Activated CD4-positive, alpha-beta T cell treated with anti-CD3 and anti-CD28 coated beads for 1 hour (primary cell): ENCODE measurements at regions not wholly inside any gene's neighbourhood (a gene's known extent, or its start where the extent isn't known, plus 50 kb on each side); places are given as distances from the start of the nearest gene placed in this dataset.

Source experiments
- DNase-seq: peaks from one replicate; pipeline ENCODE4 v3.0.0-alpha.2; 2020

DNA sequence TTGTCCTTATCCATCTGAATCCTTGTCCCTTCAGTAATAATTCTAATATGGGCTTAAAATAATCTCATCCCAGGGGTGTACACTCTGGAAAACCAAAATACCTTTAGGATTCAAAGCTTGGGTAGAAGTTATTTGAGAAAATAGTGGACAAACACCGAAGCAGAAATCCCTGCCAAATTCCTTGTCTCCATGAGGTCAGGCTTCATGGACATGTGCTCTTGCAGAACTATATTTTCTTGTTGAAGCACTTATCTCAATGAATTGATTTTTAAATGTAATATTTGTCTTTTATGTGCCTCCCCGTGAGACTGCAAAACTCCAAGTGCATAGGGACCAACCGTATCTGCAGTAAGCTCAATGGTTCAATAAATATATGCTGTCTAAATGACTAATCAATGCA lies 1153.3 kb upstream of the AUTS2 start:
- no peak for DNase-seq

DNA sequence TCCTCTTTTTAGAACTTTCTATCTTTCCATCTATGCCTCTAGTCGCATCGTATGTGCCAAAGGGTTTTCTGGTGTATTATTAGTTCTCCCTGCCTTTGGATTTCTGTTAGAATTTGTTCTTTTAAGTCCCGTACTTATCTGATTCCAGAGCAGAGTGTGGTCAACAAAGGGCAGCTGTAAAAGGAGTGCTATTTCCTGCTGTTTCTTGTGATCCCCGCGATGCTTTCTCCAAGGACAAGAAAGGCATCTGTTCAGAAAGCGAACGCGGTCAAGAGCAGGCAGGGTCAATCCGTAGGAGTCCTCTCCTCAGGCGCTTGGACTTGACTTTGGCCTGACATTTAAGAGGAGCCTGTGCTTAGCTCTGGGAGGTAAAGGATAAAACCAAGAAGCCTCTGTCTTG lies 1152.1 kb upstream of the AUTS2 start:
- DNase-seq: no peak

DNA sequence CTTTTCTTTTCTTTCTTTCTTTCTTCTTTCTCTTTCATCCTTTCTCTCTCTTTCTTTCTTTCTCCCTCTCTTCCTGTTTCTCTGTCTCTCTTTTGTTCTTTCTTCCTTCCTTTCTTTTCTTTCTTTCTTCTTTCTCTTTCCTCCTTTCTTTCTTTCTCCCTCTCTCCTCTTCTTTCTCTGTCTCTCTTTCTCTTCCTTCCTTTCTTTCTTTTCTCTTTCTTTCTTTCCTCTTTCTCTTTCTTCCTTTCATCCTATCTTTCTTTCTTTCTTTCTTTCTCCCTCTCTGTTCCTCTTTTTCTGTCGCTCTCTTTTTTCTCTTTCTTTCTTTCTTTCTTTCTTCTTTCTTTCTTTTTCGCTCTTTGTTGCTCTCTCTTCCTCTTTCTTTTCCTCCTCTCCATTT lies 1149.2 kb upstream of the AUTS2 start:
- no peak for DNase-seq

DNA sequence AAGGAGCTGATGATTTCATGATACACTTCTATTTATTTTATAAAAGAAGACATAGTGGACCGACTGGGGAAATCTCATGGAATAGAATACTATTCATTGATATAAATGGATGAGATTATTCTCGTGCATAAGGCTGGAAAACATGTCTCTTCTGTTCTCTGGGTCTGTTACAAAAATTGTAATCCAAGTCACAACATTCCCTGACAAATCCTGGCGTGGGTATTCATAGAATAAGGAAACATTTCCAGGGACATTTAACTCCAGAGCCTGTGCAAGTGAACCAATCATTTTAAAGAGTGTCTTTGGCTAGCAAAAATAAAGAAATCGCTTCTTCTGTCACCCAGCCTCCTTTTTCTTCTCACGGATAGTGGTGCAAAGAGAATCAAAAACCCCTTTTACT lies 1148.5 kb upstream of the AUTS2 start:
- no peak for DNase-seq

DNA sequence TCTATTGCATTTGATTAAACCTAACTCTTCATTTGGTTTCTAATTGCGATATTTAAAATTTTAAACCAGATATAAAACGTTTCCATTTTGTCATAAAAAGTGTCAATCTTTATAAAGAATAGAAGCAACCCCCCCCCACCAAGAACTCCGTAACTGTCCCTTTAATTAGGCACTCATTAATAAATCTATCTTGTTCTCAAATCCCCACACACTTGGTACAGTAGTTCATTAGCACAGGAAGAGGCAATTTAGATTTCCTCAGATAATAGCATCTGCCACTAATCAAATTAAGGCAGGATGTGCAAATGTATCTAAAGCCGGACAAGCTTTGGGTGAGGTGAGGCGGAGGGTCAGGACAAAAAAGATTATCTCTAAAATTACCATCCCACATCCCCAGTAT lies 1143.3 kb upstream of the AUTS2 start:
- DNase-seq: no peak

DNA sequence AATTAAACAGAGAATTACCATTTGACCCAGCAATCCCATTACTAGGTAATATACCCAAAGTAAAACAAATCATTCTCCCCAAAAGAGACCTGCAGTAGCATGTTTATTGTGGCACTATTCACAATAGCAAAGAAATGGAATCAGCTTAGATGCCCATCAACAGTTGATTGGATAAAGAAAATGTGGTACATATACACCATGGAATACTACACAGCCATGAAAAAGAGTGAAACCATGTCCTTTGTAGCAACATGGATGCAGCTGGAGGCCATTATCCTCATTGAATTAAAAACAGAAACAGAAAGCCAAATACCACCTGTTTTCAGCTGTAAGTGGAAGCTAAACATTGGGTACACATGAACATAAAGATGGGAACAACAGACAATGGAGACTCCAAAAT lies 1141.8 kb upstream of the AUTS2 start:
- DNase-seq: no peak

DNA sequence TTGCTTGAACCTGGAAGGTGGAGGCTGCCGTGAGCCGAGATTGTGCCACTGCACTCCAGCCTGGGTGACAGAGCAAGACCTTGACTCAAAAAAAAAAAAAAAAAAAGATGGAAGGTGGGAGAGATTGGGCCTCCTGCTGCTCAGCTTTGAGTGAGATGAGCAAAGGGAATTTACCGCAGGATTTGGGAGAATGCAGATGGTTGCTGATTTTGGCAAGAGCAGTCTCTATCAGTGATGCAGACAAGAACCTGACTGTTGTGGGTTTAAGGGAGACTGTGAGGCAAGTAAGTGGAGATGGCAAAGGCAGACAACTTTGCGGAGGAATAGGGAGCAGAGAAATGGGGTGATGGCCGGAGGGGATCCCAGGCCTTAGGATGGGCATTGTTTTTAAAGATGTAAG lies 1140.8 kb upstream of the AUTS2 start:
- DNase-seq: no peak

DNA sequence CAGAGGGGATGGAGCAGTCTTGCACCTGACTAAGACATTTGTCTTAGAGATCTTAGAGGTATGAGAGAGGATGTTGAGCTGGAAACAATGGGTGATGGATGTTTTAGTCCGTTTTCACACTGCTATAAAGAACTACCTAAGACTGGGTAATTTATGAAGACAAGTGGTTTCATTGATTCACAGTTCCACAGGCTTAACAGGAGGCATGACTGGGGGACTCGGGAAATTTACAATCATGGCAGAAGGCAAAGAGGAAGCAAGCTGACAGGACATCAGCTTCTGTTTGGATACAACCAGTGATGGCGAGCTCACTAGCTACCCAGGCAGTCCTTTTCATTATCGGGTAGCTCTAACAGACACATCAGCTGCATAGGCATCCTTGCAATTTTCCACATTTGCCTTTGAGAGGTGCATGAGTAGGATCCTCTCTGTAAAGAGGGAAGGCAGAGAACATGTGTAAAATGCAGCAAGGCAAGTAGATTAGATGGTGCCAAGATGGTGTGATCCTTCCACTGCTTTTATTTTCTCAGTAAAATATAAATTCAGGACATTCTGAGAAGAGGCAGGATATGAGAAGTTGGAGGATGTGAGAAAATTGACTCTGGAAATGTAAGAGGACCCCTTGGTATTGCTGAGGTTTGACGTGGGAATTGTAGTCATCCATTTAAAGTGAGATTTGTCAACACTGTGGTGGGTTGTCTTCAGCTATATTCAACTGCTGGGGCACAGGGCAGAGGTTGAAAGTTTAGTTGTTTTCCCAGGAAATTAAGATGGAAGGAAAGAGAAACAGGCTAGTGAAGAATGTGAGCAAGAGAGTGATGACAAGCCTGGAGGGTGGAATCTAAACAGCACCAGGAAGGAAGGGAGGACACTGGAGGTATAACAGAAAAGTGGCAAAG lies 1140.0 kb upstream of the AUTS2 start:
- DNase-seq: no peak

DNA sequence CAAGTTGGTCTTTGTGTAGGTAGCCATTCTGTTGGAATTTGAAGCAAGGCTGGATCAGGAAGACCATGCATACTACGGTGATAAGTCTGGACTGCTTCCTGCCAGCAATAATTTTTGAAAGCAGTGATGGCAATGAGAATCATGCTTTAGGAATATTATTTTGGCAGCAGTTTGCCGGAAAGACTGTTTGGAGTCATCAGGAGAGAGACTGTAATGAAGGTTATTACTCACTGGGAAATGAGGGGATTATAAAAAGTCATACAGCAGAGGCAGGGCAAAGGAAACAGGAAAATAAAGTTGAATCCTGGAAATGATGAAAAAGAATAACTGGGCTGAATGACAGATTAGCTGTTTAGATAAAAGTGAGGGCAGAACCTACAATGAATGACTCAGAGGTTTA lies 1136.8 kb upstream of the AUTS2 start:
- DNase-seq: no peak

DNA sequence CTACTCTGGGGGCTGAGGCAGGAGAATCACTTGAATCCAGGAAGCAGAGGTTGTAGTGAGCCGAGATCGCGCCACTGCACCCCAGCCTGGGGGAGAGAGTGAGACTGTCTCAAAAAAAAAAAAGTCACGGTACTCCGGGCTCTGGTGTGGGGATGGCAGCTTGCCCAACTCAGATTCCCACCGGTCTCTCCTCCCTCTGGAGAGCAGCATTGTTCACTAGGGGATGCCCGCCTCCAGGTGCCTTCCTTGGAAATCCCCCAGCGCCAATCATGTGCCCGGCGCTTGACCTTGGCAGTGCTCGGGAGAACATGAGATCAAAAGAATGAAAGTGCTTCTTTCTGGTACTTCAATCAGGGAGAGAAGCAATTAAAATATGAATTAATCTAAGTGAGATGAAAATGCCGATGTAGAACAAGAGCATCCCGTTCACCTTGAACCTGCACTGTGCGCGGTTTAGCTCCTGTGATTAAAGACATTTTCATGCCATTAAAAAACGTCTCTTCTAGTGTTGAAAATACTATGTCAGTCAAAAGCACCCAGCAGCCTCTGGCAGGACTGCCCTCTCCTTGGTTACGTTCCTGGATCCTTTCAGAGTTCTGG lies 1127.3 kb upstream of the AUTS2 start:
- DNase-seq: no peak

DNA sequence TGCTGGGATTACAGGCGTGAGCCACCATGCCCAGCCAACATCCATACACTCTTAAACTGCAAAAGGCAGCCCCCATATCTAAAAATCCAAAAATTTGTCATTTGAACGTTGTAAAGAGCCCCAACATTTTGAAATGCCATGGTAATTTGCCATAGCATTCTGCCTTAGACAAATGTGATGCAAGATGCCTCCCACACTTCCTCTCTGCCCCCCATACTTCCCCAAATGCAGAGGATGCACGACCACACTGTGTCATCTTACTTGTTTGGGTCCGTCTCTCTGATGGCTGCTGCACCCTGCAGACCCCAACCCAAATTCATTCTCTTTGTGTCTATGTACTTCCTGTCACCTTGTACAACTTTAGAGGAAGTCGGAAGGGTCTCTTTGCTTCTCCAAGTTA lies 1125.6 kb upstream of the AUTS2 start:
- DNase-seq: no peak

DNA sequence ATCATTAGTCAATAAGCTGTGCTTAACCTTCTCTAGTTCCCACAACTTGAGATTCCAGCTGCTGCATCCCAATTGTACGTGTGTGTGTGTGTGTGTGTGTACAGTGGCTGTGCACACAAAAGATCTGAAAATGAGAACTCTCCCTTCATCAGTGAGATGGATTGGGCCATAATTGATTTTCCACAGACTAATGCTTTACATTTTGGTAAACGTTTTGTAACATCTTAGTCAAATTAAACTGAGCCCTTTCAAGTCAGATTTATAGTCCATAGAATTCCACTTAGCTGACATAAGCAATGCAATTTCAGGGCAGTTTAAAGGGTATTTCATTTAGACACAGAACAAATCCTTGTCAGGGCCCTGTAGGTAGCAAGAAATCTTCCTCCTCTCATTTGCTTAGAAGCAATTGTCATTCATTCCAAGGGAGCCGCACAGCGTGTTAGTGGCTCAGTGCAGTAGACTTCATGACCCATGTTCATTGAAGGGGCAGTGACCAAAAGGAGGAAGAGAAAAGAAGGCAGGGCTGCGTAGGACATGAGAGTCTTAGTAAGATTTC lies 1123.5 kb upstream of the AUTS2 start:
- DNase-seq: no peak

DNA sequence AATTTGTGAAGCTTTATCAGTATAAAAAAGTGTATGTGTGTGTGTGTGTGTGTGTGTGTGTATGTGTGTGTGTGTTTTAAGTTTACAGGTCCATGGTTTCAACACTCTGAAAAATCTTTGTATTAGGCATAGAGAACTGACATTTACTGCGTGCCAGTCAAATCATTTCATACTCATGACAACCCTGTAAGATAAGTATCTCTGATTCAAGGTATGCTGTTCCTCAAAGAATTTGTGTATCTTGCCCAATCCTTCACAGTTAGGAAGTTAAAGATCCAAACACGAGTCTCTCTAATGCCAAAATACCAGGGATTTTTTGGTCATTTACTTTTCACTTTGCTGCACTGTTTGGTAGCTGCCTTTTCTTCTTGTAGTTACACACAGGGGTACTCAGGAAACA lies 1121.3 kb upstream of the AUTS2 start:
- DNase-seq: no peak

DNA sequence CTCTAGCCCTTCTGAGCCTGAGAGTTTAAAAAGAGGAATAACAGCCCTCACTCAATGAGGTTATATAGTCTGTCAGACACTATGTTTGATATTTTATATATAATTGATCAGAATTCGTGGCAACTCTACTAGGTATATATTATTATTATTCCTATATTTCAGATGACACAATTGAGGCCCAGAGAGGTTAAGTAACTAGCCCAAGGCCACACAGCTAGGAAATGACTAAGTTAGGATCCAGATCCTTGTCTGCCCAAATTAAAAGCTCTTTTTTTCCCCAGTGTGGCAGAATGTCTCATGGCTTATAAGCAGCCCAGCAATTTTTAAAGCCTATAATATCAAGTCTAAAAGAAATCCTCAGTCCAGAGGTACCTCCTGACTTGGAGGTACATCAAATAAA lies 1119.9 kb upstream of the AUTS2 start:
- DNase-seq: no peak

DNA sequence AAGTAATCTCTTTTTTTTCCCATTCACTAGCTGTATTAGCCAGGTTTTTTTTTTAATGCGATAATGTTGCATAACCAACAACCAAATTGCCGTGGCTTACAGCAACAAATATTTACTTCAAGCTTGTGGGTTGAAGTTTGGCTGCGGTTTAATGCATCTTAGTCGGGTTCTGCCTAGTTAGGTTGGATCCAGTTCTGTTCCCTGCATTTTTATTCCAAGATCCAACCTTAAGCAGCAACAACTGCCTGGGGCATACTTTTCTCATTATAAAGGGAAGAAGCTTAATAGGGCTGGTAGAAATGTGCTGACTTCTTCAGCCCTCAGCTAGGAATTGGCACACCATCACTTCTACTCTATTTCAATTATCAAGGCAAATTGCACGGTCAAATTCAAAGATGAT lies 1115.5 kb upstream of the AUTS2 start:
- DNase-seq: no peak

DNA sequence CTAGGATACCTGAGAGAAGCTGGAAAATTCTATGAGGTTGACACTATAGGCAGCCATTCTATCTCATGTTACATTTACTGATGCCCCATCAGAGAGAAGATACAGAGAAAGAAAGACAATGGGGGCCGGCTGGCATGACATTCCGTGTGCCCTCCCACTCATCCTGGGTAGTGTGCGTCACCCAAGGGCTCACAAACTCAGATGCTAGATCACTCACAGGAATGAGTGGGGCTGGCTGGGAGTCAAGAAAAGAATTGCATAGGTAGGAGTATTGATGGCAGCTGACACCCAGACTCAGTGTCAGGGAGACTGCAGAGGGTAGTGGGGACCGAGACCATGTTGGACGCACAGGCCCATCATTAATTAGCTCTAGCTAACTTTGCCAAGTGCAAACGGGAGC lies 1113.5 kb upstream of the AUTS2 start:
- no peak for DNase-seq

DNA sequence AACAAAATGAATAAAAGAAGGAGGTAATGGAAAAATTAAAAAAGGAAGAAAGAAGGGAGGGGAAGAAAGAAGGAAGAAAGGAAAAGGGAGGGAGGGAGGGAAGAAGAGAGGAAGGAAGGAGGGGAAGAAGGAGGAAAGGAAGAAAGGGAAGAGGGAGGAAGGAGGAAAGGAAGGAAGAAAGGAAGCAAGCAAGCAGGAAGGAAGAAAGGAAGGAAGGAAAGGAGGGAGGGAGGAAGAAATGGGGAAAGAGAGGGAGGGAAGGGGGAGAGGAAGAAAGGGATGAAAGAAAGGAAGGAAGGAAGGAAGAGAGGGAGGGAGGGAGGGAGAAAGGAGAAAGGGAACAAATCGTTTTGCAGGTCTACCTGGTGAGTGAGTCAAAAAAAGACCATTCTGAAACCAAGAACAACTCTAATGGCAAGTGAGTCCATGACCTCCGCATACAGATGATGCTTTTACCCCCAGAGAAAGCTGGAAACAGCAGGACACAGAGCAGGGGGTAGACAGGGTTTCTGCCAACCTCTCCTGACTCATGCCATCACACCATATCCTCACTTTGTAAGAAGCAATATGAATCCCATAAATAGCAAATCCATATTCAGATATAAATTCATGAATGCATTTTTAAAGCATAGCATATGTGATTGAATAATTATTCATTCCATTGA lies 1112.9 kb upstream of the AUTS2 start:
- no peak for DNase-seq

DNA sequence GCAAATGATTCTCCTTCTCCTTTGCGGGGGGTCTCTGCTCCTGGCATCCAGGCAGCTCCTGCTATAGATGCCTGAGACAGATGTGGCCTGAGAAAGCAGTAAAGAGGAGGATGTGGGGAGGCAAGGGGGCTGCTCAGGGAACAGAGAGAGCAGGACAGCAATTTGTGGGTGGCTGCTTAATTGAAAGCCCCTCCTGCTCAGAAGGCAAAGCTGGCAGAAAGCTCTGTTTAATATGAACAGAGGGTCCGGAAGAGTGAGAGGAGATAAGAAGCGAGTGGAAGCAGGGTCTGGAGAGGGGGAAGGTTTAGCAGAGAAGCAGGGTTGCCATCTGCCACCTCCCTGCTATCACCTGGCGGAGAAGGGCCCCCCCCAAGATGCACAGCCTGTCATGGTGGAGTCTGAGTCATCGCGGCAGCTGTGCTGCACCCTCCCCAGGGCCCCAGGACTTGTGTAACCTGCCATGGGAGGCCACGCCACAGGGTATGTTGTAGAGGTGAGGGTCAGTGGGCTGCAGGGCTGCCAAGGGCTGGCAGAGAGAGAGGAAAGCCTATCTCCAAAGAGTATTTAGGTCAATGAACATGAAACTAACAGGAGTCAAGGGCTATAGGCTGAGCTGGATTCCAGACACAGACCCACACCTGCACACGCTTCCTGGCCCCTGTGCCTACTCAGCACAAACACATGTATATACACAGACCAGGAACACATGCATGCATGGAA lies 1109.8 kb upstream of the AUTS2 start:
- no peak for DNase-seq

DNA sequence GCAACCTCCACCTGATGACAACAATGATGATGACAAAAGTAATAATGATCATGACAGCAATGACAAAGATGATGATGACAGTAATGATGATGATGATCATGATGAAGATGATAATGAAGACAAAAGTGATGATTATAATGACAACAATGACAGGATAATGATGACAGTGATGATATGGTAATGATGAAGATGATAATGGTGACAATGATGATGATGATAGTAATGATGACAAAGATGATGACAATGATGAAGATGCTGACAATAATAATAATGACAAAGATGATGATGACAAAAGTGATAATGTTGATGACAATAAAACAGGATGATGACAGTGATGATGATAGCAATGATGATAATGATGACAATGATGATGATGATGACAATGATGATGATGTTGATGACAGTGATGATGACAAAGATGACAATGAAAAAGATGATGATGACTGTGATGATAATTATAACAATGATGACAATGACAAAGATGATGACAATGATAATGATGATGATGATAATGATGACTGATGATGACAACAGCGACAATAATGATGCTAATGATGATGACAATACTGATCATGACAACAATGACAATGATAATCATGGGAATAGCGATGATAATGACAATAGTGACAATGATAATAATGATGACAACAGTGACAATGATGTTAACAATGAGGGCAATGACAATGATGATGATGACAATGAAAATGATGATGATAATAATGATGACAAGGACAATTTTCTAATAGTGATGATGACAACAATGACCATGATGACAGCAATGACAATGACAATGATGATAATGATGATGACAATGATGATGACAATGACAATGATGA lies 1106.5 kb upstream of the AUTS2 start:
- DNase-seq: no peak

DNA sequence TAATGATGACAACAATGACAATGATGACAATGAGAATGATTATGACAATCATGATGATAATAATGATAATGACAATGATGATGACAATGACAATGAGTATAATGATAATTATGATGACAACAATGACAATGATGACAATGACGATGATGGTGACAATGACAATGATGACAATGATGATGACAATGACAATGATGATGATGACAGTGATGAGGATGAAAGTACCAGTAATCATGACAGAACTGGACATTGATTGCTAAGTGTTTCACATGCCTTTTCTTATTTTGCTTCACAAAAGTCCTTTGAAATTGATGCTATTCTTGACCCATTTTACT lies 1106.0 kb upstream of the AUTS2 start:
- DNase-seq: no peak

DNA sequence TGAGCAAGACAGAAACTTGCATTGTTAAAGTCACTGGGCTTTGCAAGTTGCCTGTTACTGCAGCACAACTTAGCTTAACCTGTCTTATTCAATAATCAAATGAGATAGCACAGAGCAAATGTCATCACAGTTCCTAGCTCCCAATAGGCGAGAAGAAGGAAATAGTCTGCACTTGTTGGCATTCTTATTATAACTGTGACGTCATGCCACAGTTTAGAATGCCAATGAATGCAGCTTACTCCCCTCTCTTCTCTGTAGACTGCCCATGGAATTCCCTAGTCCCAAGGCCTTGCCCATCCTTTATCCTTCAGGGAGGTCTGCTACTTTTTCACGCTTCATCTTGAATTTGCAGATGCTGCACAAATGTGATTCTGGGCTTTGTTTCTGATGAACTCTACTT lies 1094.9 kb upstream of the AUTS2 start:
- no peak for DNase-seq

DNA sequence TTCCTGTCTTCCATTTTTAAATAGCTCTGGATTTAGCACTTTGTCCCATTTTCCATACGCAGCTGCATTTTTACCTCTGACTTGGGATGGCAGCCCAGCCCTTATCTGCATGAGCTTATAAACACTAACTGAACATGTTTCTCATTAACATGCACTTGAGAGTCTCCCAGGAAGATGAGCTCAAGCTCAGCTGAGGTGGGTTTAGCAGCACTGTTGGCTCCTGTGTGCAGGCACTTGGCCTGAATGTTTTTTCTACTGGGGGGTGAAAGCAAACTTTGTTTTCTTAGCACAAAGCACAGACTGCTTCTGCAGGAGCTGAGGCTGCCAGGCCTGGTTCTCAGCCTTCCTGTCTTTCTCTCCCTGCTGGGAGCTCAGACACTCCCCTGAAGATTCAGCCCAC lies 1093.6 kb upstream of the AUTS2 start:
- no peak for DNase-seq

DNA sequence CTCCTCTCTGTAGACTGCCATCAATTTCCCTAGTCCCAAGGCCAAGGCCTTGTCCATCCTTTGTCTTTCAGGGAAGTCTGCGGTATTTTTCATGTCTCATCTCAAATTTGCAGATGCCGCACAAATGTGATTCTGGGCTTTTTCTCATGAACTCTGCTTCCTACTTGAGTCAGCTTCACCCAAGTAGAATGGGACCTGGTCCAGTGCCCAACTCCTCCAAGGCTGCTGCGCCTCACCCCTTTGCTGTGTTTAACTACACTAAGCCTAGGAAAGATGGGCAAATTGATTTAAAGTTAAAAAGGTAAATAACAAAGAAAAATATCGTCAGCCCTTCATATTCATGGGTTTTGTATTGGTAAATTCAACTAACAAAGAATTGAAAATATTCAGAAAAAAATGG lies 1092.6 kb upstream of the AUTS2 start:
- DNase-seq: no peak
